HG03565 (cell line): ENCODE measurements at regions not wholly inside any gene's neighbourhood (a gene's known extent, or its start where the extent isn't known, plus 50 kb on each side); places are given as distances from the start of the nearest gene placed in this dataset.
"Not testable (repeated sequence)": the region's sequence is repeated elsewhere in the genome, so short reads cannot be mapped to it uniquely, and the experiment has no call there.

Experiments used
- ATAC-seq: cut with Tn5 transposase; IDR thresholded peaks from one replicate; pipeline ENCODE4 v1.9.1; 2021; ENCODE audit warnings: mild to moderate bottlenecking, moderate library complexity; ENCODE audit not compliant: unreplicated experiment

GRCh38 chr1:184181044-184181443 lies 129.5 kb downstream of the TSEN15 start:
- ATAC-seq = no peak

GRCh38 chr1:184183919-184184318 lies 132.4 kb downstream of the TSEN15 start:
- ATAC-seq = no peak

- ATAC-seq = not testable (repeated sequence)
Measured at GRCh38 chr1:184184614-184185013, 133.1 kb downstream of the TSEN15 start.

- ATAC-seq = no peak
Measured at GRCh38 chr1:184185347-184185746, 133.8 kb downstream of the TSEN15 start.

- no peak for ATAC-seq
Measured at GRCh38 chr1:184186167-184186566, 134.6 kb downstream of the TSEN15 start.

GRCh38 chr1:184187097-184187496 lies 135.6 kb downstream of the TSEN15 start:
- no peak for ATAC-seq

GRCh38 chr1:184188037-184188436 lies 136.5 kb downstream of the TSEN15 start:
- ATAC-seq = no peak

GRCh38 chr1:184189361-184189760 lies 137.8 kb downstream of the TSEN15 start:
- no peak for ATAC-seq

- no peak for ATAC-seq
Measured at GRCh38 chr1:184190616-184191015, 139.1 kb downstream of the TSEN15 start.

- no peak for ATAC-seq
Measured at GRCh38 chr1:184191181-184191621, 139.7 kb downstream of the TSEN15 start.

GRCh38 chr1:184192796-184193195 lies 141.3 kb downstream of the TSEN15 start:
- ATAC-seq = no peak

GRCh38 chr1:184193451-184193850 lies 141.9 kb downstream of the TSEN15 start:
- ATAC-seq = no peak

- no peak for ATAC-seq
Measured at GRCh38 chr1:184194236-184194635, 142.7 kb downstream of the TSEN15 start.

GRCh38 chr1:184195722-184196121 lies 144.2 kb downstream of the TSEN15 start:
- ATAC-seq = not testable (repeated sequence)

GRCh38 chr1:184197831-184198230 lies 146.3 kb downstream of the TSEN15 start:
- ATAC-seq = no peak

- no peak for ATAC-seq
Measured at GRCh38 chr1:184199036-184199435, 147.5 kb downstream of the TSEN15 start.

- ATAC-seq = no peak
Measured at GRCh38 chr1:184199438-184200085, 148.0 kb downstream of the TSEN15 start.

- ATAC-seq = no peak
Measured at GRCh38 chr1:184208622-184209021, 157.1 kb downstream of the TSEN15 start.

GRCh38 chr1:184210031-184210430 lies 158.5 kb downstream of the TSEN15 start:
- no peak for ATAC-seq

- ATAC-seq = no peak
Measured at GRCh38 chr1:184210862-184211261, 159.3 kb downstream of the TSEN15 start.

GRCh38 chr1:184212649-184213314 lies 161.3 kb downstream of the TSEN15 start:
- ATAC-seq = no peak

GRCh38 chr1:184214128-184214527 lies 162.6 kb downstream of the TSEN15 start:
- no peak for ATAC-seq
